Stimulated activated CD4-positive, alpha-beta T cell treated with anti-CD3 and anti-CD28 coated beads, Interleukin-4, amount 100 ng/mL, for 24 hours (primary cell): ENCODE measurements at regions not wholly inside any gene's neighbourhood (a gene's known extent, or its start where the extent isn't known, plus 50 kb on each side); places are given as distances from the start of the nearest gene placed in this dataset.

Experiments
- DNase-seq: peaks from one replicate; pipeline ENCODE4 v3.0.0-alpha.2; 2020

DNA sequence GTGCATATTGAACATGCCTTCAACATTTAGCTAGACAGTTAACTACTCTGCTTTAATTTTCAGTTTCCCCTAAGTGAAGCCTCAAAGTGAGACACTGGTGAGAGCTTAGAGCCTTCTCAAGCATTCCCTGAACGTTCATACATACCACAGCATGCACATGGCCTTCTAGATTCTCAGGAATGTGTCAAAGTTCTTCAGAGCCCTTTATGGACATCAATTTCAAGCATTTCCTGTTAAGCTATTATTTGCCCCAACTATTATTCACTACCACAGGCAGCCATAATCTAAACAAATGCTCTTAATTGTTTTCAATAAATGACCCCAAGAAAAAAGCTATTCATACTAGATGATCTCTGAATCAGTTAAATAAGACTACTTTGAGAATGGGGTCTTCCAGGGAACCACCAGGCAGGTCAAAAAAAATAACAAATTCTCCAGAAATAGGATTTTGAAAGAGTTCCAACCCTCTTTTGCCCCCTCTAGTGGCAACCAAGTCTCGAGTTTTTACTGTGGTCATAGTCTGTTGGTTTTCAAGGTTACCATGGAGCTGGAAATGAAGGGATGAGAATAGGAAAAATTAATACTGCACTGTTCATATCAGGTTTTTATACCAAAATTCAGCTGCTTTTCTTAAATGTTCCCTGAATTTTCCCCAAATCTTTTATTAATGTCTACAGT is 235.4 kb downstream of the RAB28 start:
- DNase-seq = no peak

DNA sequence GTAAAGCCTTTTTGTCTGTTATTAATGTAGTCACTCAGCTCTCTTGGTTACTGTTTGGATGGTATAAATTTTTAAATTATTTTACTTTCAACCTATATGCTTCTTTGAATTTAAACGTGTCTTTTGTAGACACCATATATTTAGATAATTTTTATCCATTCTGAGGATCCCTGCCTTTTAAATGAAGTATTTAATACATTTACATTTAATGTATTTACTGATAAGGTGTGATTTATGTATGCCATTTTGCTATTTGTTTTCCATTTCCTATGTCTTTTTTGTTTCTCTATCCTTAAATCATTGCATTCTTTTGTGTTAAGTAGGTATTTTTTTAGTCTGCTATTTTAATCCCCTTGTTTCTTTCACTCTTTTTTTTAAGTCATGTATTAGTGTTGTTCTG is 238.0 kb downstream of the RAB28 start:
- no peak for DNase-seq

DNA sequence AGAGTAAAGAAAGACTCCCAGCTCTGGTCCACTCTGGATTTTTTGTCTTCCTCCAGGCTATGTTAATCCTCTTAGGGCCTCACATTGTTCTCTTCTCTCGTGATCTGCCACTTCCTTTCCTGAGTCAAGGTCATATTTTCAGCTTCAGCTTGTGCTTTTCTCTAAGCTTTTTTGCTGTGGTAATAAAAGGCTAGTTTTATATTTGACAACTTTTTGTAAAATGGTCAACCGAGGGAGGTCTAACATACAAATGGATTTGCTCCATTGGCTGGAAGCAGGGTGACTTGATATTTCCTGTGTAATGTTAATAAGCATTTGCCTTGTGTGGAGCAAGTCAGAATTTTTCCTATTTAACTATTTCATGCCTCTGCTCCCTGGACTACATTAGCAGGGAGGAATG is 239.7 kb downstream of the RAB28 start:
- no peak for DNase-seq

DNA sequence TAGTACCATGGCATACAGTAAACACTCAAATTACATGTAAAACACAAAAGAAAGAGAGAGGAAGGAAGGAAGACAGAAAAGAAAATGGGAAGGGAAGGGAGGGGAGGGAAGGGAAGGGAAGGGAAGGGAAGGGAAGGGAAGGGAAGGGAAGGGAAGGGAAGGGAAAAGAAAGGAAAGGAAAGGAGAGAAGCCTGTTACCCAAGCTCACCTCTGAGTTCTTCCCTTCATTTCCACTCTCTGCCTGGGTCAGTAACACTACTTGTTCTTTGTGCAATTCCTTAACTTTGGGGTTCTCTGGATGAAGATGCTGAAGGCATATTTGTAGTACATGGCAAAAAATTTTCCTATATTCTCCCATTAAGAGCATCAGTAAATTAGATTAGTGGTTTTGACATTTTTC is 241.0 kb downstream of the RAB28 start:
- DNase-seq = no peak

DNA sequence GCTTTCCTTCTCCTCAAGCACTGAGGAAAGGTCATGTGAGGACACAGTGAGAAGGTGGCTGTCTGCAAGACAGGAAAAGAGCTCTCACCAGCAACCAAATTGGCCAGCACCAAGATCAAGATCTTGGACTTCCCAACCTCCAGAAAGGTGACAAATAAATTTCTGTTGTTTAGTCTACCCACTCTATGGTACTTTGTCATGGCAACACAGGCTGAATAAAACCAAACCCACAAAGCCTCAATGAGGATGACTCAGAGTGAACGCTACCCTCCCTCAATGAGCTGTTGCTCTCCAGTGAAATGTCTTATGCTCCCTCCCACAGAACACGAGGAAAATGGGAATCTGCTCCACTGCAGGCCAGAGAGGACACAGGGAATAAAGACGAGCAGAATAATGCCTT is 244.1 kb downstream of the RAB28 start:
- DNase-seq = no peak

DNA sequence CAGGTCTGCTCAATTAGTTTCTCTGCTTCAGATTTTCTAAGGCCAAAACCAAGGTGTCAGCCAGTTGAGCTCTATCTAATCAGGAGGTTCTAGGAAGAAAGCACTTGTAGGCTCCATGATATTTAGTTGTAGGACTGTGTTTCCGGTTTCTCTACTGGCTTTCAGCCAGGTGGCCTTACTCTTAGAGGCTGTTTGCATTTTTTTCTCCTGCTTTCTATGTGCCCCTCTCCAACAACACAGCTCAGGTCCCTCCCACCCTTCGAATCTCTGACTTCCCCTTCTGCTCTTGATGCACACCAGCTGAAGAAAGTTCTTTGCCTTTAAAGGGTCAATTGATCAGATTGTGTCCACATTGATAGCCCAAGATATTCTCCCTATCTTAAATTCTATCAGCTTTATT is 245.2 kb downstream of the RAB28 start:
- DNase-seq = no peak

DNA sequence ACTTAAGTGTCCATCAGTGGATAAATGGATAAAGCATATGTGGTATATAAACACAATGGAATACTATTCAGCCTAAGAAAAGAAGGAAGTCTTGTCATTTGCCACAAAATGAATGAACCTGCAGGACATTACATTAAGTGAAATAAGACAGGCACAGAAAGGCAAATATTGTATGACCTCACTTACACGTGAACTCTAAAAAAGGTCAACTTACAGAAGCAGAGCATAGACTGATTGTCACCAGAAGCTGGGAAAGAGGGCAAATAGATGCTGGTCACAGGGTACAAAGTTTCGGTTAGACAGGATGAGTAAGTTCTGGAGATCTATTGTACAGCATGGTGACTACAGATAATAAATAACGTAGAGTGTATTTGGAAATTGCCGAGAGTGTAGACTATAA is 247.7 kb downstream of the RAB28 start:
- no peak for DNase-seq

DNA sequence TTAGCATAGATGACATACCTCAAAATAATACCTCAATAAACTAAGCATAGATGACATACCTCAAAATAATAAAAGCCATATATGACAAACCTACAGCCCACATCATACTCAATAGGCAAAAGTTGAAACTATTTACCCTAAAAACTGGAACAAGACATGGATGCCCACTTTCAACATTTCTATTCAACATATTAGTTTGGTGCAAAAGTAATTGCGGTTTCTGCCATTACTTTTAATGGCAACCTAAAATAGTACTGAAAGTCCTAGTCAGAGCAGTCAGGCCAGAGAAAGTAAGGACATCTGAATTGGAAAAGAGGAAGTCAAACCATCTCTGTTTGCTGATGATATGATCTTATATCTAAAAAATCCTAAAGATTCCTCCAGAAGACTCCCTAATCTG is 250.4 kb downstream of the RAB28 start:
- DNase-seq = no peak

DNA sequence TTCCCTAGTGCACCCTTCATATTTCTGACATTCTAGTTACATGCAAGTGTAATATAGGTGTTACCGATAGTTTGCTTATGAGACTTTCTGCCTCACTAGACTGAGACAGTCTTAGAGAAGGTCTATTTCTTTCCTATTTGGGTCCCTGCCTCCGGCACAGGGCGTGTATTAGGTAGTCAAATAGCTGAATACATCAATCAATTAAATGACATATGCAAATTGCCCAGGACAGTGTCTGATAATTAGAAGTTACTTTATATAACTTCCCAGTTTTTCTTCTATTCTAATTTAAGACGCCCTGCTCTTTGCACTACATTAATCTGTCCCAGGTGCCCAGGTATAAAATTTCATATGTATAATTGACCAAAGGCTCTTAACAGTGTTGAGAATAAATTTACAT is 264.2 kb downstream of the RAB28 start:
- no peak for DNase-seq

DNA sequence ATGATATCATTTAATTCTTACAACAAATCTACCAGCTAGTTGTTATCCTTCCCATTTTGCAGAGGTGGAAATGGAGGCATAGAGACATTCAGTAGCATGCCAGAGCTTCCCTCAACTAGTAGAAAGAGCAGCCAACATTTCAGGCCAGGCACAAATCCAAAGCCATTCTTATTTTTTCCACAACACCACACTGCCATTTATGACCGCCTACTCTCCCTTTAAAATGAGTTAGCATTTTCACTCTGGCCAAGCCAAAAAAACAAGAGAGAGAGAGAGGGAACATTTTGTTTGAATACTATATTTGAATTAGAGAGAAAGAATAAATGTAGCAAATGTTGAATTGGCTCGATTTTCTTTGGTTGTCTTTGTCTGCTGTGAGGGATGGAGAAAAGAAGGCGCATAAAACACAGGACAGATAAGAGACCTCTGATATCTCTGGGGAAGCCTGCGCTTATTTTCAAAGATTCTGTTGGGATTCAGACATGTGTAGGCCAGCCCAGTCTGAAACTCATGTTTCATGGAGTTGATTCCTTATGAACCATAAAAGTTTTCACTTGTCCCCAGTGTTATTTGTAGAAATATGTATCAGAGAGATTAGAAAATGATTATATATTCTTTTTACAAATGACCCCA is 265.7 kb downstream of the RAB28 start:
- no peak for DNase-seq

DNA sequence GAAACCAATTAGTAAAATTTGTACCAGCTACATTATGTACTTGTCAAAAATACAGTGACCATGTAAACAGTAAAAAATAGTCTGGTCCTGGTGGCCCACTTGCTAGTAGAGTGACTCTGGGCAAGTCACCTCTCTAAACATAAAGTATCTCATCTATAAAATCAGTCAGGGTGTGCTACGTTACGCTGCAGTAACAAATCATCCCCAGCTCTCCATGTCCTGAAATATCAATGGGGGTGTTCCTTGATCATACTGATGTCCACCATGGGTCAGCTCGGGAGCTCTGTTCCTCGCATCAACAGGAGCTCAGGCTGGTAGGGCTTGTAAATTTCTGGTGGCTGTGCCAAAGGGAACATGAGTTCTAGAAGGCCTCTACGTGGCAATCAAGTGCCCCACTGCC is 268.6 kb downstream of the RAB28 start:
- DNase-seq = no peak

DNA sequence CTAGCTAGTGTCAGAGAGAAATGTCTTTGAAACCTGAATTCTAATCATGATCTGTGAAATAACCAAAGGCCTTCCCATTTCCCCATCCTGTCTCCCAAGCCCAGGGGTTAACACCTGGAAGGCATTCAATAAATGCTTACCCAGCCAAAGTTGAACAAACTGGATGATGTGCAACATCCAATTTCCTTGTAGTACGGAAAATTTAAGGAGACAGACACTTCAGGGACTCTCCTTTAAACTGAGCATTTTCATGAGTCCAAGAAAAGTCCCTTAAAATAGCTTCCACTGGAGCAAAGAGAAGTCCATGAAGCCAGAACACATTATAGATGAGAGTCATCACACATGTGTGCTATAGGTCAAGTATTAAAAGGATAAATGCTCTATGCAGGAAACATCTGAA is 271.2 kb downstream of the RAB28 start:
- no peak for DNase-seq

DNA sequence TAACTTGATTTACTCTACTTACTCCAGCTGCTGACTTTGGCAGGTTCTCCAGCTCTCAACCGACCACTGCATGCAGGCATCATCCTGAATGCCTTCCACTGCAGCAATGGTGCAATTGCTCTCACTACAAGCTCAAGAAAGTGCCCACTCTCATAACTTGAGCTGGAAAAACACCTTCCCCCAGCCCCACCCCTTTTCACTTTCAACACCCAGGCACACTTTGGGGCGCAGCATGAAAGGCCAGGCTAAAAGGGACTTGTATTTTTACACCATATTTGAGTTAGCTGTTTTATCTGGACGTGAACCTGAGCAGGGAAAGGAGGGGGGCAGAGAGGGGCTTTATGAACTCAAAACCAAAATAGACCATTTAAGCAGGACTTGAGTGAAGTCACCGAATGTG is 274.5 kb downstream of the RAB28 start:
- no peak for DNase-seq

DNA sequence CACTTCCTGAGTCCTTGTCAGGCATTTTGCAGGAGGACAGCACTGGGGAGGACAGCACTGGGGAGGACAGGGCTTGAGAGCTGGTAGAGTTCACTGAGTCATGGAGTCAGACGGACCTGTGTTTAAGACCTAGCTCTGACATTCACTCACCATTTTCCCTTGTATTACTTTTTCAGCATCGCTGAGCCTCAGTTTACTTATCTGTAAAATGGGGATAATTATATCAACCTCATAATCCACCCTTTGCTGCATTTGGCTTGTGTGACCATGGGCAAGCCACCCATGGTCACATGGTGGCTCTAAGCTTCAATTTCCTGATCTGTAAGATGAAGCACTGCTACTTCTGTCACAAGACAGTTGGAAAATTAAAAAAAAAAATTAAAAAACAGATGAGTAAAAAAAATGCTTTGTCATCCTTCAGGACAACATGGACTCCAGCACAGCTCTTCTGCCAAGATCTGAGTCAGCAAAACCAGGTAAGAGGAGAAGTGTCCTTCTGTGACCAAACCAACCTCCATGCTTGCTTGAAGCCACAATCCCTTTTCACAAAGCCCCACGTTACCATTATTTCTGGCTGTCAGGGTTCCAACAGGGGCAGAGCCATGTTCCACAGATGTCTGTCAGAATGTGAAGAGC is 275.5 kb downstream of the RAB28 start:
- DNase-seq = no peak

DNA sequence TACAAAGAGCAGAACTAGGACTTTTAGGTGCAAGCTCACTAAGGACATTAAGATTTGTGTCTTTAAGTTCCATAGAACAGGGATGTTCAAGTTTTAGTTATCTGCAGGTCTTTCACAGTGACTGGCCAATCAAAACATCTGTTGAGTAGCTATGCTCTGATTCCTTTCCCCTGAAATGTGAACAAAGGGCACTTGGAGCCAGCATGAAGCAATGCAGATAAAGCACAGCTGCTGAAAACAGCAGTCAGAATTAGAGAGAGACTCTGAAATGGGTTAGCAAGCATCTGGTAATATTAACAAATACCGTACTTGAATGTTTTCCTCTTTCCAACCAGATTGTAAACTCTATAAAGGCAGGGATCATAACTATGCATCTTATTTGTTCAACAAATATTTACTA is 276.9 kb downstream of the RAB28 start:
- DNase-seq = no peak

DNA sequence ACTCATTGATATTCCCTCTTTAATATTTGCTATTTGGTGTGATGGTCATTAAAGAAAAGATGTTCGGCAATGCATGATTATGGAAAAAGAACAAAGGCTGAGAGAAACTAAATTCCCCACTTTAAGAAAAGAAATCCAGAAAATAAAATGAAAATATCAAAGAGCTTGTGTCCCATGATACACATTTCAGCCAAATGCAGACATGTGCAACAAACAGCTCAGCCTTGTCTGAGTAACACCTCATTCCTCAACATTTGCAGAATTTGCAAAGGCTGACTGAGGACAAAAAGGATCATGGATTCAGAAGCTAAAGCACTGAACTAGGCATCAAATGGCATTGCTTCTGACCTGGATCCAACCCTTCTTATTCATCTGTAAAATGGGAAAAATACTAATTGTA is 281.0 kb downstream of the RAB28 start:
- no peak for DNase-seq

DNA sequence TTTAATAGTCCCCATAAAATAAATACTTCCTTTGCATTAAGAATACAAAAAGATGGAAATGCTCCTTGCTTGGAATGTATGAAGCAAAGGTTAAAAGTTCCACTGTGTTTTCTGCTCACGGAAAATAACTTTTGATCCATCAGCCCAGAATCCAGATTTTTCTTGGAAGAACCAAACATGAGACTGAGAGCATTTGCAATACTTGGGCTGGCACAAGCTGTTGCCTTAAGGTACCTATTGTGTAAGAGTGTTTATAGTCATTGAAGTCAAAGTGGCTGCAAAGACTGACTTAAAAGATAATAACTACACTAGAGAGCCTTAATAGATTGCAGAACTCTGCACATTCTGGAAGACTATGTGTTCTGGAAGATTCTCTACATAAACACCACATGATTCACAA is 281.4 kb downstream of the RAB28 start:
- no peak for DNase-seq

DNA sequence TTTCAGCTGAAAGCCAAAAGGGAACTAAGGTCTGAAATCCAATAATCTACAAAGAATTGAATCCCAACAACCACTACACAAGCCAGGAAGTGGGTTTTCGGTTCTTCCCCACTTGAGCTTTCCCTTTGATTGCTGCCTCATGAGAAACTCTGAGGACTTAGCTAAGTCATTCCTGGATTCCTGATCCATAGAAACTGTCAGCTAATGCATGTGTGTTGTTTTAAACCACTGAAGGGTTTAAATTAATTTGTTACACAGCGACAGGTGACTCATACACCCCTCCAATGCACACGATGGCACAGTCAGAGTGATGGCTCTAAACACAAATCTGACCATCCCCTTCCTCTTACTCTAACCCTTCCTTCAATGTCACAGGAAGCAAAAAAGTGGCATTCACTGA is 282.9 kb downstream of the RAB28 start:
- DNase-seq = no peak

DNA sequence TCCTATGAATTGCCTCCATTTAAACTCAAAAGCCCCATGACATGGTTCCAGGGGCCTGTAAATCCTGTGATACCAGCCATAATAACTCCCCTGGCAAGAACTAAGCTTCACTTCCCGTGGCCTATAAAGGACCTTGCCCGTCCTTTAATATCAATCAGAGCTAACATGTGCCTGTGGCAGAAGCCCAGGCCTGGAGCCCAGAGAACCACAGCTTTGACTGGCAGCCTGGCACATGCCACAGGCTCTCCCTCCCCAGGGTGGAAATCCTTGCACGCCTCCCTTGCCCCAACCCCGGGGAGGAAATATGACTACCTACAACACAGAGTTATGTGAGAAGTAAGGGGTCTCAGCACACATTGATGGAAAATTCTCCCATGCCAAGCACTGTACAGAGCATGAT is 287.4 kb downstream of the RAB28 start:
- no peak for DNase-seq

DNA sequence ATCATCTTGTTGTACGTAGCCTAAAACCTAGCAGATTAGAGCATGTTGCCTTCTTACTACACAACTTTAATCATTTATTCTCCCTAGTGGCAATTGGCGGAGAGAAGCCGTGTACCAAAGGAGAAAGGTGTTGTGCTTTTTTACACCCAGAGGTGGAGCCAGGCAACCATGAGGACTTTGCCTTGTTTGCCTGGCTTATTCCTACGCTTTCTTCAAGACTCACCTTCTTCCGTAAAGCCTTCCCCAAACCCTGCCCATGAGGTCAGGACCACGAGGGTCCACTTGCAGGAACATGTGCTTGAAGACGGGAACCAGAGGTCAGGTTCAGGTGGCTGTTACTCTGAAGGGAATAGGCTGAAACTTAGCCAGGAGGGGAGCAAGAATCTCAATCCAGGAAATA is 290.5 kb downstream of the RAB28 start:
- DNase-seq = no peak

DNA sequence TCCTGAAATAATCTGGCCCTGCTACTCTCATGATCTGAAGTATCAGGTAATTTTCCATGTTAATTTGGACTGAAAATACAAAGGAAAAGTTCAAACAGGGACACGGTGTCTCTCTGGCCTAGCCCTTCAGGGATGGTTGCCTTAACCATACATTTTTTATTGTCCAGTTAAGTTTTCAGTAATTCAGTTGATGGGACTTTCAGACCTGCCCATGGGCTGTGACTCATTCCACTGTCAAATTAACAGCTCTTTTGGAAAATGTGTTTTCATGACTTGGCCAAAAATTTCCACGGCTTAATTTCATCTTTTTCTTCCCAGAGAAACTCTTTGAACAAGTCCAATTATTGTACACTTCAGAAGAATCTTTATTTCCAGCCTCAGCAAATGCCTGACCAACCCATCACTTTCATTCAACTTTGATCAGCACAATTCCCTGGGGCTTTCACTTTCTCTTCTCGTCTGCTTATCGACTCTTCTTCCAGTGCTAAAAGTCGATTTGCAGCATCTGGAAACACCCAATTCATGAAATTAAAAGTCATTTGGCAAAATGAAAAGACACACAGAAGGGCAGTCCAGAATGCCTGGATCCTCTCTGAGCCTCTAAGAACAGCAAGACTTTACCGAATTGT is 293.9 kb downstream of the RAB28 start:
- DNase-seq = no peak

DNA sequence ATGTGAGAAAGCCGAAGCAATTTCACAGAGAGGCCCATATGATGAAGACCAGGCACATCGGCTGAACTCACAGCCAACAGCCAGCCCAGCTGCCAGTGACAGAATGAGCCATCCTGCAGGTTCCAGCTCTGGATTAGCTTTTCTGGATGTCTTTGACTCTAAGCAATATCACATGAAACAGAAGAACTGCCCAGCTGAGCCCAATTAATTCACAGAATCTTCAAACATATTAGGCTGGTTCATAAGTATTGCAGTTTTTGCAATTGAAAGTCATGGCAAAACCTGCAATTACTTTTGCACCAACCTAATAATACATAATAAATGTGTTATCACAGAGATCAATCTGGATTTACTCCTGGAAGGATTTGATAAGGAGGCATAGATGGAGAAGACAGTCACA is 299.9 kb downstream of the RAB28 start:
- no peak for DNase-seq

DNA sequence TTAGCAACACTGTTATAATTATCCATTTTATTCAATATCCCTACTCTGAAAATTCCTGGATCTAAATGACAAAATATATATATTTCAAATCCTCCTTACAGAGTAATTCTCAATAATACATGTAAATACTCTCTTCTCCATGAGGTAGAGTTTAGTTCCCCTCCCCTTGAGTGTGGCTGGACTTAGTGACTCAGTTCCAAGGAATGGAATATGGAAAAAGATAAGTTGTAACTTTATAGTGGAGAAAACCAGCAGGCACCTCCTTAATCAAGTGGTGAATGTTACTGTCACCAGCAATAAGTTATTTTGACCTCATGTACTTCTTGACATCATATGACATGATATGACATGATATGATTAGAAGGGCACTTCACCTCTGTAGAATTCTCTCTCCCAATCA is 302.0 kb downstream of the RAB28 start:
- DNase-seq = no peak

DNA sequence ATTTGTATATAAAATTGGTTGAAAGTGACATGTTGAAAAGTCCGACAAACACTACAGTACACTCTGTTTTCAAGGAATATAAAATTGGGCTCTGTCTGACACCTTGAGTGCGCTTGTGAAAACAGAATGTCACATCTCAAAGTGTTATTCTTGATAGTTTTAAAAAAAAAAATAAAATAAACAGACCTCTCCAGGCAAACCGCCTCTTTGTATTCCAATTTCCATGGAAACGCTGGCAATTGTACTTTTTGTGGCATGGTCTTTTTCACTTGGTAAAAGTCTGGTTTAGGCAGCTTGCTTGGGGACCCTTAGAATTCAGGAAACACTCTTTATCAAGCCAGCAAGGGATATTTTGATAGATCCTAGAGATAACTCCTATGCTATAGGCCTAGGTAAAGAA is 302.5 kb downstream of the RAB28 start:
- no peak for DNase-seq
